ENCODE measurements at regions not wholly inside any gene's neighbourhood (a gene's known extent, or its start where the extent isn't known, plus 50 kb on each side); places are given as distances from the start of the nearest gene placed in this dataset.
"Not testable (repeated sequence)": the region's sequence is repeated elsewhere in the genome, so short reads cannot be mapped to it uniquely, and the experiment has no call there.

DNA sequence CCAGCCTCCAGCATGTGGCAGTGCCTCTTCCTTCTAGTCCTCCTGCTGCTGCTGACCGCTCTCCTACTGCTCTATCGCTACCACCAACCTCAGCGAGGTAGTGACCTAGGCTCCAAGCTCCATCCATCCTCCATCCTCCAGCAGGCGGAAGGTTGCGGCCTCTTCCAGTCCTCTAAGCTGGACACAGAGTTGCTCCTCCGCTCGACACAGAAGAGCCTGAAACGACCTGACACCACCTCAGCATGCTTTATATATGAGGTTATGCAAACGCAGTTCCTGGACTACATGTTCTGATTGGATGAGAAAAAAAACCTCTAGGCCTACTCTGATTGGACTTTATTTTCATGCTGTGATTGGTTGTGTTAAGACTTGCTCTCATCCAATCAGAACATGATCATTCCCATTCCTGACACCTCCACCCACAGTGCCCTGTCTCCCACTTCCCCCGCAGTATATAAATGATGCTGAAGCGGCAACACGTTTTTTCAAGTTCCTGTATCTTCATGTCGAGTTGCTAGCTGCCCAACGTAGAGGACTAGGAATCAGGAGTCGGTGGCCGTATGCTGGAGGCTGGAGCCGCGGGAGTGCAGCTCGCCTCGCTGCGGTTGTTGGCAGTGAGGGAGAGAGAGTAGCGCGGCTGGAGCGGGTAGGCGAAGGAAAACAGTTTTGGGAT, 398.1 kb downstream of the KCNJ18 start:
- no peak overlapping the region for H3K27ac ChIP-seq
- no peaks in the 10 kb centered on the region for H3K36me3 ChIP-seq (replicated peaks in 1 of 2)
- intact Hi-C loops (cut with DNase I) = no loop called here
- WGBS, 4 donors = 86 to 91% (median 90%) methylated on average over 24 to 25 of the region's 25 CpGs
- H3K9me3 ChIP-seq (replicated peaks in 1 of 3) = no peaks in the 10 kb centered on the region
- H3K4me1 ChIP-seq (replicated peaks in 1 of 2) = no peaks in the 10 kb centered on the region
- H3K27me3 ChIP-seq = no peaks in the 10 kb centered on the region
- no peak for DNase-seq
- TF ChIP-seq POLR2A (IDR thresholded peaks at IDR 0.05) = no peak
- TF ChIP-seq, protein P1, sequence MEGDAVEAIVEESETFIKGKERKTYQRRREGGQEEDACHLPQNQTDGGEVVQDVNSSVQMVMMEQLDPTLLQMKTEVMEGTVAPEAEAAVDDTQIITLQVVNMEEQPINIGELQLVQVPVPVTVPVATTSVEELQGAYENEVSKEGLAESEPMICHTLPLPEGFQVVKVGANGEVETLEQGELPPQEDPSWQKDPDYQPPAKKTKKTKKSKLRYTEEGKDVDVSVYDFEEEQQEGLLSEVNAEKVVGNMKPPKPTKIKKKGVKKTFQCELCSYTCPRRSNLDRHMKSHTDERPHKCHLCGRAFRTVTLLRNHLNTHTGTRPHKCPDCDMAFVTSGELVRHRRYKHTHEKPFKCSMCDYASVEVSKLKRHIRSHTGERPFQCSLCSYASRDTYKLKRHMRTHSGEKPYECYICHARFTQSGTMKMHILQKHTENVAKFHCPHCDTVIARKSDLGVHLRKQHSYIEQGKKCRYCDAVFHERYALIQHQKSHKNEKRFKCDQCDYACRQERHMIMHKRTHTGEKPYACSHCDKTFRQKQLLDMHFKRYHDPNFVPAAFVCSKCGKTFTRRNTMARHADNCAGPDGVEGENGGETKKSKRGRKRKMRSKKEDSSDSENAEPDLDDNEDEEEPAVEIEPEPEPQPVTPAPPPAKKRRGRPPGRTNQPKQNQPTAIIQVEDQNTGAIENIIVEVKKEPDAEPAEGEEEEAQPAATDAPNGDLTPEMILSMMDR (IDR thresholded peaks at IDR 0.05) = no peak
- H3K4me3 ChIP-seq = no peak overlapping the region

DNA sequence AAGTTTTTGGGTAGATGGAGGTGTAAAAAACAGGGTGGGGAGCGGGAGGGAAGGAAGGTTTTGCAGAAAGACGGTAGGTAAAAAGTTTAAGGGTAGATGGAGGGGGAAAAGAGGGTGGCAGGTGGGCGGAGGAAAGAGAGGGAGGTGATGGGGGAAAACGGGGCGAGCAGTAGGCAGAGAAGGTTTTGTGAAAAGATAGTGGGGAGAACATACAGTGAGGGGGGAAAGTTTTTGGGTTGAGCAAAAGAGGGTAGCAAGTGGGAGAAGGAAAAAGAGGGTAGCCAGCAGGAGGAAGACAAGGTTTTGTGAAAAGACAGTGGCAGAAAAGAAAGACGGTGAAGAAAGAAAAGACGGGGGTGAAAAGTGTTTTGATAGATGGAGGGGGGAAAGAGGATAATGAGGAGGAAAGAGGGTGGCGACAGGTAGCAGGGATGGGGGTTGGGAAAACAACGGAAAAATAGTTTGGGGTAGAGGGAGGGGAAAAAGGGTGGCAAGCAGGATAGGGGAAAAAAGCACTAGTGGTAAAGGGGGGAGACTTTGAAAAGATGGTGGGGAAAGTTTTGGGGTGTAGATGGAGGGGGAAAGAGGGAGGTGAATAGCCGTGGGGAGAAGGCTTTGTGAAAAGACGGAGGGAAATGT, 398.8 kb downstream of the KCNJ18 start:
- H3K9me3 ChIP-seq (replicated peaks in 1 of 3); H3K4me3 ChIP-seq; DNase-seq; intact Hi-C loops (cut with DNase I); H3K4me1 ChIP-seq (replicated peaks in 1 of 2); H3K27me3 ChIP-seq; H3K27ac ChIP-seq; H3K36me3 ChIP-seq (replicated peaks in 1 of 2): not testable (repeated sequence)
- WGBS, 4 donors = 74 to 83% (median 79%) methylated on average over 9 to 11 of the region's 11 CpGs

DNA sequence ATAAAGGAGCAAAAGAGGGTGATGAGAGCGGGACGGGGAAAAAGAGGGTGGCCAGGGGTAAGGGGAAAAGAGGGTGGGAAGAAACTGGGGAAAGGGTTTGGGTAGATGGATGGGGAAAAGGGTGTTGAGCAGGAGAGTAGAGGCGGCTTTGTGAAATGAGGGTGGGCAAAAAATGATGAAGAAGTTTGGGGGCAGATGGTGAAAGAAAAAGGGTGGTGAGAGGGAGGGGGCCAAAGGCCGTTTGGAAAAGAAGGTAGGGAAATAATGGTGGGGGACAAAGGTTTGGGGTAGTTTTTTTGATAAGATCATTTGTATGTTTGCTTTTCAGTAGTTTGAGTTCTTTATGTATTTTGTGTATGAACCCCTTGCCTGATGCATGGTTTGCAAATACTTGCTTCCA, 399.5 kb downstream of the KCNJ18 start:
- DNase-seq; H3K4me1 ChIP-seq (replicated peaks in 1 of 2); H3K36me3 ChIP-seq (replicated peaks in 1 of 2); H3K27me3 ChIP-seq; intact Hi-C loops (cut with DNase I); H3K9me3 ChIP-seq (replicated peaks in 1 of 3); H3K27ac ChIP-seq; H3K4me3 ChIP-seq: not testable (repeated sequence)
- 69 to 83% (median 74%) methylated on average over 4 of the region's 4 CpGs for WGBS, 4 donors

DNA sequence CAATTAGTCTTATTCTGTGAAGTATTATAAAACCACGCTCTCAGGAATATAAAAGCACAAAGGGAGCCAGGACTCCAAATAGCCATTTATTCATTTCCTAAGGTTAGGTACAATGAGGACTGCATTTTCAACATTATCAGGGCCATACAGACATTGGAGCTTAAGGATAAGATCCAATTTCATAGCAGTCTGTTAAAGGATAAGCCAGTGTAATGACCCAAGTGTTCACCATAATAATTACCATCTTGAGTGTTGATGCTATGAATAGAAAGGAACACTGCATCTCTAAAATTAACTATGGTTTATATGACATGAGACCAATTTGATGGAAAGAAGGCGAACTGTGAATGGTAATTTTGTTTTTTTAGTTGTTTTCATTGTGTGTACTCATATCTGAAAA, 403.1 kb downstream of the KCNJ18 start:
- 58 to 76% (median 65%) methylated on average over 2 of the region's 2 CpGs for WGBS, 4 donors

DNA sequence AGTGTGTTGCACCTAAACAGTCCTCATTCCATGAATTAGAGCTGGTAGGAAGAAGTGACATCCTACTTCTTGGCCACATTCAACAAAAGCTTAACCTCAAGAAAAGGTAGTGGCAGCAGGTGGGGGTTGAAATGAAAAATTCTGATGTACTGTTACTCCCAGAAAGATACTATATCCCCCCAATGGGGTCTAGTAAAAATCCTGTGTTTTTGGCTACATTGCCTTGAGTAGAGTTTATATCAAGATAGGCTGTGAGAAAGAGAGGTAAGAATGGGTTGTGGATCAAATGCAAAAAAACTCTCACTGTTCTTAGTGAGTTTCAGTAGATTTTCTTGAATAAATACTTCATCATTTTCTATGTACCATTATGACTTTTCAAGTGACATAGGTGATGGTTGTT, 407.3 kb downstream of the KCNJ18 start:
- H3K4me3 ChIP-seq; intact Hi-C loops (cut with DNase I); DNase-seq; H3K27me3 ChIP-seq; H3K4me1 ChIP-seq (replicated peaks in 1 of 2); H3K27ac ChIP-seq; H3K36me3 ChIP-seq (replicated peaks in 1 of 2); H3K9me3 ChIP-seq (replicated peaks in 1 of 3): not testable (repeated sequence)

More for the DNA sequence above, 403.1 kb downstream of the KCNJ18 start:
- intact Hi-C loops (cut with DNase I); H3K27me3 ChIP-seq; H3K27ac ChIP-seq; H3K4me3 ChIP-seq; H3K4me1 ChIP-seq (replicated peaks in 1 of 2); H3K36me3 ChIP-seq (replicated peaks in 1 of 2); DNase-seq; H3K9me3 ChIP-seq (replicated peaks in 1 of 3): not testable (repeated sequence)

DNA sequence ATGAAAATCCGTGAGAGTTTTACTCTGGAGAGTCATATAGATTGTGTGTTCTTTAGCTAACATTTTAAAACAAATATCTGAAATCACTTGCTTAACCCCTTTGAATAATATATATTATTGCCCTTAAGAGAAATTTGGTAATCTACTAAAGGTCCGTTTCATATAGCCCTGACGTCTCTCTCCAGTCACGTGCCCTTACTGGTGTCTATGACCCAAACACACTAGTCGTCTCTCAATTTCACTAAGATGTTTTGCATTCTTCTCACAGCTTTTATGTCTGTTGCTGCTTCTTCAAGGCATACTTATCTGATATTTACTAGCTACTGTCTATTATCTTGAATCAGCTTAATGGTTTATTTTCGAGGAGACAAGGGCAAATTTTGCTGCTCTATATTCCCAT, 409.9 kb downstream of the KCNJ18 start:
- Histone ChIP-seq H3K4me1 (replicated peaks in 1 of 2) (no peaks in the 10 kb centered on the region), H3K27ac (no peak overlapping the region), H3K36me3 (replicated peaks in 1 of 2) (no peaks in the 10 kb centered on the region), H3K4me3 (no peak overlapping the region), H3K9me3 (replicated peaks in 1 of 3) (no peaks in the 10 kb centered on the region), H3K27me3 (no peaks in the 10 kb centered on the region)
- TF ChIP-seq, protein P1 (IDR thresholded peaks at IDR 0.05) = no peak
- TF ChIP-seq POLR2A (IDR thresholded peaks at IDR 0.05) = no peak
- WGBS, 4 donors = 47 to 72% (median 65%) methylated on average over 6 of the region's 6 CpGs
- no peak for DNase-seq
- intact Hi-C loops (cut with DNase I) = no loop called here

DNA sequence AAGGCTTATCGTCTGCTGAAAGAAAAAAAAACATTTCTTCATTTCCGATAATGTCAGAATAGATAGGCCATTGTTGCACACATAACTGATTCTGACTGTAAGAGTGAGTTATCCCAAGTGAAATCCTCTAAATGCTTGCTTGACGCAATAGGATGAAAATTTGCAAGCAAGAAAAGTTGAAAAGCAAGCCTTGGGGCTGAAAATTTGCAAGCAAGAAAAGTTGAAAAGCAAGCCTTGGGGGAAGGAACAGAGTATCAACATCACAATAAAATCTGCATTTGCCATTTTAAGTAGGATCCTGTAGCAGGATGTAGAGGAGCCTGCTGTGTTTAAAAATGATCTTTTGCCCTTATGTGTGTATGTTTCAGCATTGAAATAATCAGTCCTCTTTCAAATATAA, 424.4 kb downstream of the KCNJ18 start:
- H3K36me3 ChIP-seq (replicated peaks in 1 of 2); H3K4me3 ChIP-seq; DNase-seq; H3K9me3 ChIP-seq (replicated peaks in 1 of 3); H3K27ac ChIP-seq; intact Hi-C loops (cut with DNase I); H3K27me3 ChIP-seq; H3K4me1 ChIP-seq (replicated peaks in 1 of 2): not testable (repeated sequence)
- 22 to 31% (median 28%) methylated on average over 3 of the region's 3 CpGs for WGBS, 4 donors

DNA sequence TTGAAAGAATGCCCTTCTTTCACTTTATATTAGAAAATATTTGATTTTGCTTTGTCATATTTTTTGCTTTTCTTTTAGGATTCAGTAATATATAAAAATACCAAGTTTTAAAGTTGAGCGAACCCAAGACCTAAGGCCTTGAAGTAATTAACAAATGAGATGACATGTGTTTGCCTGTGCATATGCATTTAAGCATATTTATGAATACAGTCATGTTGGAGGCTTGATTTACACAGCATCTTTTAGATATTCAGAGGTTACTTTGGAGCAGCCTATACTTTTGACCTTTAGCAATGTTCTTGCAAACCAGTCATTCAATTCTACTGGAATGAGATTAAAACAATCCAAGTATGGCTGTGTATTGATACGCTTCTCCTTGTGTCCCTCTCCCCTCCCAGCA, 425.1 kb downstream of the KCNJ18 start:
- H3K4me3 ChIP-seq; intact Hi-C loops (cut with DNase I); H3K4me1 ChIP-seq (replicated peaks in 1 of 2); H3K27ac ChIP-seq; DNase-seq; H3K27me3 ChIP-seq; H3K36me3 ChIP-seq (replicated peaks in 1 of 2); H3K9me3 ChIP-seq (replicated peaks in 1 of 3): not testable (repeated sequence)
- 58 to 88% (median 66%) methylated on average over 2 of the region's 2 CpGs for WGBS, 4 donors

DNA sequence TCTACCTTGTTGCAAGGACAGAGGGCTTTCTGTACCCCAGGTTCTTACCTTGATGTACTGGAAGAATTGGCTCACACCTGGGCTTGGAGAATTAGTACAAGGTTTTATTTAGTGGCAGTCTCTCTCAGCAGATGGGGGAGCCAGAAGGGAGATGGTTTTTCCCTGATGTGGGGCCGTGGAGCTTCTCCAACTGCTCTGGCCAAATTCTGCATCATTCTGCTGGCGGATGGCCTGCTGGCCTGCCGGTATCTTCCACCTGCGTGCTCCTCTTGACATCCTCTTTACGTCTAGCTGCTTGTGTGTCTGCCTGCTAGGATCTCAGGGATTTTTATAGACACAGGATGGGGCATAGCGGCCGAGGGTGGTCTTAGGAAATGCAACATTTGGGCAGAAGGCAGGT, 426.7 kb downstream of the KCNJ18 start:
- H3K9me3 ChIP-seq (replicated peaks in 1 of 3); DNase-seq; H3K4me3 ChIP-seq; H3K27ac ChIP-seq; H3K27me3 ChIP-seq; intact Hi-C loops (cut with DNase I); H3K4me1 ChIP-seq (replicated peaks in 1 of 2); H3K36me3 ChIP-seq (replicated peaks in 1 of 2): not testable (repeated sequence)
- 62 to 74% (median 63%) methylated on average over 6 to 7 of the region's 7 CpGs for WGBS, 4 donors

Measured in adrenal gland (tissue), 9 donors.